HepG2 (cell line): ENCODE measurements at regions not wholly inside any gene's neighbourhood (a gene's known extent, or its start where the extent isn't known, plus 50 kb on each side); places are given as distances from the start of the nearest gene placed in this dataset.
A peak's percentile ranks its signal among the peaks of the same experiment; 100 is the strongest.

Experiments
- ATAC-seq: fragments of 200-7000 bp; cut with Tn5 transposase; 3 replicates; pipeline ENCODE4 v1.9.1; 2020; ENCODE audit warnings: mild to moderate bottlenecking, moderate library complexity
- BruUV-seq: library from RNA; stranded (reverse); fragments of 400-500 nt; replicated peaks from 2 replicates; lab custom pipeline; 2021; lab: Mats Ljungman, UMichigan
- CTCF ChIA-PET: fragments of 300-600 bp; formaldehyde crosslinking; extraction: SDS; loops from one replicate; lab custom pipeline; 2021; ENCODE audit warnings: low total read pairs, inconsistent platforms, low intra/inter-chr PET ratio; lab: Yijun Ruan, JAX
- POLR2A ChIA-PET: fragments of 350-600 bp; sonication (Branson Sonifier 250); formaldehyde crosslinking; loops from one replicate; lab custom pipeline; 2020; ENCODE audit warnings: antibody characterized with exemption, inconsistent platforms; lab: Yijun Ruan, JAX
- DNase-seq: peaks from one replicate; pipeline ENCODE4 v3.0.0-alpha.2; 2015; ENCODE audit warnings: low spot score
- FAIRE-seq: peaks from 3 replicates; lab custom pipeline; 2011; peaks lifted over from hg19 to GRCh38; lab: Jason Lieb, UNC
- H2AFZ ChIP-seq: one replicate; pipeline ENCODE4 v1.6.1; 2011; ENCODE audit warnings: low read length, inconsistent platforms
- H3K27ac ChIP-seq: fragments of 300-600 bp; 3 replicates; pipeline ENCODE4 v1.8.0; 2011; ENCODE audit warnings: mixed run types, mild to moderate bottlenecking, mixed read lengths, low read length, inconsistent platforms; ENCODE audit not compliant: insufficient read depth; ENCODE audit errors: extremely low read length
- H3K27me3 ChIP-seq, 2 experiments: fragments of 200-600 bp in 1 of 2; 2 replicates in 1 of 2; 3 replicates in 1 of 2; pipeline versions ENCODE4 v1.6.0 to v1.8.0; 2011; ENCODE audit warnings: low read length in 2 of 2, mild to moderate bottlenecking in 2 of 2, moderate library complexity in 2 of 2, inconsistent platforms in 1 of 2; ENCODE audit not compliant: insufficient read depth in 2 of 2, control insufficient read depth in 1 of 2
- H3K36me3 ChIP-seq, 2 experiments: fragments of 200-600 bp in 1 of 2; replicated peaks in 1 of 2; 2 replicates in 1 of 2; 3 replicates in 1 of 2; pipeline versions ENCODE4 v1.5.1 to v1.8.0; 2011; ENCODE audit warnings: low read length in 2 of 2, inconsistent platforms in 1 of 2; ENCODE audit not compliant: insufficient read depth in 2 of 2, control insufficient read depth in 1 of 2
- H3K4me1 ChIP-seq: 2 replicates; pipeline ENCODE4 v1.5.1; 2012; ENCODE audit warnings: low read length, inconsistent platforms; ENCODE audit not compliant: insufficient read depth
- H3K4me2 ChIP-seq: 2 replicates; pipeline ENCODE4 v1.6.0; 2011; ENCODE audit warnings: low read depth, low read length, inconsistent platforms
- H3K4me3 ChIP-seq, 3 experiments: fragments of 200-600 bp in 1 of 3; sonication (generic), shearing (Covaris generic) in 1 of 3; replicated peaks in 1 of 3; 2 replicates each; pipeline ENCODE4 v1.5.1; 2011 to 2016; ENCODE audit warnings: low read length in 3 of 3, inconsistent platforms in 2 of 3, low read depth in 2 of 3, mild to moderate bottlenecking in 2 of 3, control low read depth in 1 of 3, mixed read lengths in 1 of 3; ENCODE audit not compliant: insufficient read depth in 1 of 3
- H3K79me2 ChIP-seq: one replicate; pipeline ENCODE4 v1.6.1; 2011; ENCODE audit warnings: low read length, inconsistent platforms; ENCODE audit not compliant: insufficient read depth
- H3K9ac ChIP-seq: 2 replicates; pipeline ENCODE4 v1.6.0; 2011; ENCODE audit warnings: mild to moderate bottlenecking, low read depth, low read length, inconsistent platforms; ENCODE audit not compliant: insufficient read depth
- H3K9me3 ChIP-seq: 2 replicates; pipeline ENCODE4 v1.5.1; 2012; ENCODE audit warnings: mild to moderate bottlenecking, low read length
- H4K20me1 ChIP-seq: 2 replicates; pipeline ENCODE4 v1.6.0; 2011; ENCODE audit warnings: inconsistent platforms, mild to moderate bottlenecking, low read length, moderate library complexity; ENCODE audit not compliant: insufficient read depth
- CBX5 ChIP-seq: sonication (generic); formaldehyde crosslinking; IDR thresholded peaks from 2 replicates; pipeline ENCODE4 v1.4.0; 2020; ENCODE audit warnings: missing genetic modification reagents, borderline replicate concordance
- MAFF ChIP-seq: IDR thresholded peaks from 2 replicates; pipeline ENCODE4 v1.6.1; 2011; ENCODE audit warnings: low read depth, low read length, improper control_type of control experiment
- MAFK ChIP-seq, 2 experiments: IDR thresholded peaks in 1 of 2; conservative IDR thresholded peaks in 1 of 2; 2 replicates each; pipeline ENCODE4 v1.6.1; 2011; ENCODE audit warnings: improper control_type of control experiment in 2 of 2, low read length in 2 of 2
- ZBTB1 ChIP-seq: sonication (generic); formaldehyde crosslinking; IDR thresholded peaks from 2 replicates; pipeline ENCODE4 v1.4.0; 2020; ENCODE audit warnings: missing genetic modification reagents, borderline replicate concordance
- ZNF10 ChIP-seq: sonication (generic); formaldehyde crosslinking; IDR thresholded peaks from 2 replicates; pipeline ENCODE4 v1.4.0; 2020; ENCODE audit warnings: mild to moderate bottlenecking, low read depth, missing genetic modification reagents, borderline replicate concordance
- WGBS: methylation state at CpG from one replicate; pipeline ENCODE4 v1.1.6; 2017; ENCODE audit warnings: low lambda C conversion rate; 5-methylcytosine and 5-hydroxymethylcytosine counted together
- in situ Hi-C: cut with HindIII; loops from 2 replicates; pipeline ENCODE4 v1.10.0; 2017; ENCODE audit warnings: low pct_unique_long_range_greater_than_20kb; ENCODE audit not compliant: extremely low pct_ligation_motif_present
- intact Hi-C: fragments of 100-400 bp; cut with micrococcal nuclease; formaldehyde crosslinking; loops from one replicate; pipeline ENCODE4 v1.10.0; 2022; ENCODE audit not compliant: unreplicated experiment

GRCh38 chr5:162256711-162257110 lies 189.1 kb downstream of the GABRG2 start:
- intact Hi-C loops, result no loop called here
- H3K4me1 ChIP-seq, result no peaks in the 10 kb centered on the region

GRCh38 chr5:162268694-162269481 lies 201.3 kb downstream of the GABRG2 start:
- no peak overlapping the region for H3K4me2 ChIP-seq
- POLR2A ChIA-PET, result no interaction called here
- DNase-seq, result no peak
- no TSS peak for BruUV-seq
- H3K4me3 ChIP-seq, result no peak overlapping the region
- no peak for ATAC-seq
- 0 out of 2 replicates have a peak, but pooled peaks cover 6% of the 10 kb centered on the region for H3K9me3 ChIP-seq
- H2AFZ ChIP-seq, result no peak overlapping the region
- no peaks in the 10 kb centered on the region for H4K20me1 ChIP-seq
- in situ Hi-C loops, result no loop called here
- CTCF ChIA-PET, result no interaction called here
- FAIRE-seq, result no peak
- H3K36me3 ChIP-seq, result no peaks in the 10 kb centered on the region
- no peak overlapping the region for H3K27ac ChIP-seq
- TF ChIP-seq MAFF (0 out of 2 replicates have a peak, but pooled peaks have one; percentile 19), ZNF10 (CRISPR knock-in tag) (no peak), MAFK (conservative IDR thresholded peaks at IDR 0.05 in 1 of 2, IDR thresholded peaks at IDR 0.05 in 1 of 2; ENCODE audit: low read length in 2 of 2) (peak in 1 of 2 experiments; percentile 56; a peak in 2 of 4 replicates), CBX5 (CRISPR knock-in tag) (no peak)
- no peaks in the 10 kb centered on the region for H3K79me2 ChIP-seq
- 29% methylated on average over 12 of the region's 12 CpGs for WGBS
- intact Hi-C loops, result no loop called here
- no peak overlapping the region for H3K9ac ChIP-seq
- H3K27me3 ChIP-seq, result no peaks in the 10 kb centered on the region
- no peaks in the 10 kb centered on the region for H3K4me1 ChIP-seq

More at GRCh38 chr5:162256711-162257110, 189.1 kb downstream of the GABRG2 start:
- no peak for FAIRE-seq
- no peak for DNase-seq
- H3K27ac ChIP-seq, result no peak overlapping the region
- ATAC-seq, result no peak
- no peaks in the 10 kb centered on the region for H3K27me3 ChIP-seq
- TF ChIP-seq ZBTB1 (CRISPR knock-in tag), result no peak
- TF ChIP-seq, all 625 proteins: peak for 0
- no peak overlapping the region for H2AFZ ChIP-seq
- no peaks in the 10 kb centered on the region for H3K9me3 ChIP-seq
- H3K36me3 ChIP-seq, result no peaks in the 10 kb centered on the region
- WGBS, result 0% methylated on average over 1 of the region's 1 CpG
- no peaks in the 10 kb centered on the region for H4K20me1 ChIP-seq
- no peak overlapping the region for H3K4me3 ChIP-seq
- in situ Hi-C loops, result no loop called here
- H3K79me2 ChIP-seq, result no peaks in the 10 kb centered on the region
- H3K4me2 ChIP-seq, result no peak overlapping the region
- ChIA-PET CTCF (no interaction called here), POLR2A (no interaction called here)
- H3K9ac ChIP-seq, result no peak overlapping the region
- BruUV-seq, result no TSS peak
